ENCODE measurements at regions not wholly inside any gene's neighbourhood (a gene's known extent, or its start where the extent isn't known, plus 50 kb on each side); places are given as distances from the start of the nearest gene placed in this dataset.

DNA sequence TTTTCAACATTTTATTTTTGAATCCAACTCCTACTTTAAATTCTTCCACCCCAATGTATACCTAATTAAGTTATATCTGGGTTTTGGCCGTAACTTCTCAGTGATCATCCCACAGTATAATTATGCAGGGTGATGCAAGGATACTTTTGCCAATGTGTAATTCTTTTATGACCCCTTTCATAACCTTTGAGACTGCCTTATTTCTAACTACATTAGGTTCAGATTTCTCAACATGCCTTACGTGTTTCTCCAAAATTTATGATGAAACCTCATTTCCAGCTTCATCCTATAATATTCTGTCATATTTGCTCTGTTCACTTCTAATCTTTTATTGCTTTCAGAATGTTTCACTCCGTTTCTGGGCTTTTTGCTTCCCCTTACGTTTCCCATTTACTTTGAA lies 1229.6 kb upstream of the ALCAM start:
- Histone ChIP-seq H3K9ac (replicated peaks in 1 of 4; ENCODE audit: extremely low read depth in 1 of 4, low read depth in 3 of 4, low read length in 3 of 4) (no peak overlapping the region), H3K4me1 (replicated peaks in 1 of 4; ENCODE audit: control insufficient read depth in 3 of 4, insufficient read depth in 4 of 4, low read length in 3 of 4) (peaks cover 0 to 4% (median 0%) of the 10 kb centered on the region in 4 experiments; a peak in 1 of 7 replicates), H3K23me2 (ENCODE audit: low read depth, low read length) (no peaks in the 10 kb centered on the region), H3K27me3 (replicated peaks in 1 of 4; ENCODE audit: control insufficient read depth in 3 of 4, extremely low read depth in 1 of 4, insufficient read depth in 3 of 4, low read length in 3 of 4) (no peaks in the 10 kb centered on the region), H3K27ac (ENCODE audit: low read depth, low read length) (no peak overlapping the region), H3K79me1 (ENCODE audit: low read depth, low read length) (no peaks in the 10 kb centered on the region), H3K4me2 (ENCODE audit: insufficient read depth in 1 of 2, low read depth in 2 of 2, low read length in 2 of 2) (no peak overlapping the region), H2BK20ac (ENCODE audit: low read length) (no peak overlapping the region), H2BK15ac (ENCODE audit: low read length) (no peak overlapping the region), H2AK5ac (ENCODE audit: low read depth, low read length) (no peak overlapping the region), H4K5ac (ENCODE audit: insufficient read length, low read depth, low read length) (no peak overlapping the region), H3K23ac (ENCODE audit: insufficient read length) (no peak overlapping the region), H4K8ac (ENCODE audit: extremely low read depth, insufficient read depth, low read length) (no peak overlapping the region), H3K4me3 (ENCODE audit: extremely low read depth in 1 of 4, insufficient read depth in 2 of 4, low read depth in 3 of 4, low read length in 4 of 4) (no peak overlapping the region), H3K79me2 (ENCODE audit: control insufficient read depth in 1 of 2, insufficient read depth in 2 of 2, low read length in 2 of 2) (no peaks in the 10 kb centered on the region), H2BK120ac (replicated peaks; ENCODE audit: low read depth, low read length) (no peak overlapping the region), H3K18ac (ENCODE audit: extremely low read depth, low read length) (no peak overlapping the region), H3K4ac (replicated peaks; ENCODE audit: insufficient read length, low read depth, low read length) (no peak overlapping the region), H2BK5ac (ENCODE audit: low read depth, low read length) (no peak overlapping the region), H3K36me3 (ENCODE audit: control insufficient read depth in 2 of 4, insufficient read depth in 4 of 4, low read length in 3 of 4) (no peaks in the 10 kb centered on the region), H3K56ac (replicated peaks; ENCODE audit: insufficient read length, low read depth, low read length) (no peak overlapping the region), H3K9me3 (ENCODE audit: insufficient read depth in 2 of 2, low read depth in 1 of 2, low read length in 1 of 2) (no peaks in the 10 kb centered on the region), H4K20me1 (replicated peaks in 1 of 2; ENCODE audit: control insufficient read depth in 1 of 2, insufficient read depth in 2 of 2, low read length in 2 of 2) (no peaks in the 10 kb centered on the region), H3K14ac (ENCODE audit: insufficient read length) (no peak overlapping the region), H2AFZ (ENCODE audit: low read length) (no peak overlapping the region), H2BK12ac (ENCODE audit: low read depth, low read length) (no peak overlapping the region), H4K91ac (replicated peaks; ENCODE audit: insufficient read length, low read length) (no peak overlapping the region)
- WGBS, 2 experiments (ENCODE audit: extremely low coverage in 1 of 2, insufficient coverage in 1 of 2, insufficient read length in 1 of 2, insufficient replicate concordance in 2 of 2, low coverage in 1 of 2, low lambda C conversion rate in 2 of 2, missing lambda C conversion rate in 1 of 2): 98% methylated on average over 4 of the region's 4 CpGs; no CpG with 5 or more reads in 1 of the 2 experiments
- CTCF ChIA-PET (ENCODE audit: partially characterized antibody): no interaction called here
- no peak for DNase-seq (ENCODE audit: low read depth in 1 of 2, low spot score in 2 of 2)
- FAIRE-seq: no peak
- POLR2A ChIA-PET (ENCODE audit: partially characterized antibody): no interaction called here
- TF ChIP-seq TEAD4 (IDR thresholded peaks at IDR 0.05; ENCODE audit: low read depth, low read length) (no peak), SP1 (IDR thresholded peaks at IDR 0.05; ENCODE audit: low read depth, low read length) (no peak), EGR1 (IDR thresholded peaks at IDR 0.05; ENCODE audit: borderline replicate concordance, low read depth, low read length) (no peak)
